Heart left ventricle (tissue), 16 donors: ENCODE measurements at regions not wholly inside any gene's neighbourhood (a gene's known extent, or its start where the extent isn't known, plus 50 kb on each side); places are given as distances from the start of the nearest gene placed in this dataset.

Experiments
- ATAC-seq, 4 donors: fragments of 200-7000 bp; cut with Tn5 transposase; one replicate each; pipeline ENCODE4 v1.9.1; 2020 to 2022; ENCODE audit warnings: moderate library complexity in 4 of 4, mild to moderate bottlenecking in 3 of 4, moderate number of reproducible peaks in 1 of 4
- DNase-seq, 5 donors: peaks; one replicate each; pipeline ENCODE4 v3.0.0-alpha.2; 2020
- H3K27ac ChIP-seq, 12 donors: fragments of 200-600 bp; sonication (generic) in 4 of 12; one replicate each; pipeline versions ENCODE4 v1.5.0 to v1.8.0; 2016 to 2022; ENCODE audit warnings: mild to moderate bottlenecking in 2 of 12
- H3K27me3 ChIP-seq, 9 donors: fragments of 200-600 bp; sonication (generic) in 2 of 9; one replicate each; pipeline versions ENCODE4 v1.5.1 to v1.8.0; 2016 to 2022; ENCODE audit warnings: mild to moderate bottlenecking in 3 of 9
- H3K36me3 ChIP-seq, 9 donors: fragments of 200-600 bp; sonication (generic) in 2 of 9; one replicate each; pipeline versions ENCODE4 v1.5.0 to v1.8.0; 2018 to 2022; ENCODE audit warnings: mild to moderate bottlenecking in 2 of 9
- H3K4me1 ChIP-seq, 12 donors: fragments of 200-600 bp; sonication (generic) in 4 of 12; one replicate each; pipeline versions ENCODE4 v1.5.0 to v1.8.0; 2016 to 2022; ENCODE audit warnings: mild to moderate bottlenecking in 3 of 12
- H3K4me3 ChIP-seq, 12 donors: fragments of 200-600 bp; sonication (generic) in 4 of 12; one replicate each; pipeline versions ENCODE4 v1.5.0 to v1.8.0; 2017 to 2022; ENCODE audit warnings: mild to moderate bottlenecking in 9 of 12, moderate library complexity in 4 of 12
- H3K9me3 ChIP-seq, 12 donors: fragments of 200-600 bp; sonication (generic) in 4 of 12; one replicate each; pipeline versions ENCODE4 v1.5.0 to v1.8.0; 2016 to 2022; ENCODE audit warnings: mild to moderate bottlenecking in 1 of 12
- POLR2A ChIP-seq, 2 donors: fragments of 450-650 bp; IDR thresholded peaks; one replicate each; pipeline ENCODE4 v1.6.1; 2017; ENCODE audit warnings: antibody characterized with exemption in 2 of 2, mild to moderate bottlenecking in 2 of 2, moderate library complexity in 2 of 2
- WGBS, 4 donors: extraction: QIAGEN DNeasy Blood & Tissue Kit in 2 of 4; methylation state at CpG; one replicate each; pipeline versions ENCODE4 v1.1.5 to v1.1.7; 2013 to 2018; 5-methylcytosine and 5-hydroxymethylcytosine counted together
- intact Hi-C, 10 donors: fragments of 100-400 bp; cut with DNase I; formaldehyde crosslinking; loops; one replicate each; pipeline versions ENCODE4 v1.11.1 to v1.14.2; 2022
- TF ChIP-seq, protein P1 (sequence below), 12 donors: fragments of 200-600 bp; sonication (generic) in 4 of 12; IDR thresholded peaks; one replicate each; pipeline versions ENCODE4 v1.5.0 to v1.8.0; 2018 to 2022; ENCODE audit warnings: antibody characterized with exemption in 12 of 12, mild to moderate bottlenecking in 5 of 12
- donor health status: ischemic (EF 13 %, LVEDD 7.1; RV severe dilation, severe dysfunction).
- donor health status: healthy with polysubstance abuse.
- donor health status: DM: no; HTN: yes; CAD: no.
- donor health status: DM: no; HTN: no; CAD: no.
- donor health status: ischemic (EF 25% LVEDD 6.9; RV normal size, moderate dysfunction).
- donor health status: ischemic (EF 25% LVEDD 5.7; RV mildly dilated, moderate dysfunction).
- donor health status: healthy.
- donor health status: DM: yes; HTN: yes; CAD: no.
- donor health status: ischemic (EF 35%, LVEDD 5.7; RV mildly dilated, moderate dysfunction).
- donor health status: nonischemic (EF 11% LVEDD 7.7; RV severe dilation, severe dysfunction).
- donor health status: DM: yes; HTN: yes; CAD: no.
- donor health status: PGD.
- donor health status: ischemic (EF 29% LVEDD 5.4; RV normal size, mild dysfunction).
- donor health status: nonischemic (EF 23%, LVEDD 6.1; RV moderate dilation, normal function).

DNA sequence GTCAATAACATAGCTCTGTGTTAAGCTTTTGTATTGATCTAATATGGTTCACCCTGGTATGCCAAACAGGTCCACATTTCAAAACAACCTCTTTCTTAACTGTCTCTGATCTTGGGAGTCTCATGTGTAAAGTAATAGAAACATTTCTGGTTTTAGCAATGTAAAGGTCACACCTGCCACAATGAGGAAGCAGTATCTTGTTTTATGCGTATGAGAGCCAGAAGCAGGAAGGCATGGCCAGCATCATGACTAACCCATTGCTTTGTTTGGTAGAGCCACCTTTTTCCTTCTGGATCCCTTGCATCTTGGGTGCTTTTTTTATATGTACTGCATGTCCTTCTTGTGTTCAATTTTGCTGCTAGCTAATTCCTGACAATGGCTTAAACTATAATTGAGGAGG is 411.3 kb upstream of the SEMA3C start:
- 86 to 91% (median 88%) methylated on average over 1 of the region's 1 CpG for WGBS, 4 donors
- Histone ChIP-seq H3K9me3 (no peaks in the 10 kb centered on the region), H3K4me3 (no peak overlapping the region), H3K4me1 (no peaks in the 10 kb centered on the region), H3K27me3 (peaks cover 0 to 4% (median 0%) of the 10 kb centered on the region in 9 donors), H3K36me3 (no peaks in the 10 kb centered on the region), H3K27ac (no peak overlapping the region)
- TF ChIP-seq POLR2A (IDR thresholded peaks at IDR 0.05): no peak
- TF ChIP-seq, protein P1, sequence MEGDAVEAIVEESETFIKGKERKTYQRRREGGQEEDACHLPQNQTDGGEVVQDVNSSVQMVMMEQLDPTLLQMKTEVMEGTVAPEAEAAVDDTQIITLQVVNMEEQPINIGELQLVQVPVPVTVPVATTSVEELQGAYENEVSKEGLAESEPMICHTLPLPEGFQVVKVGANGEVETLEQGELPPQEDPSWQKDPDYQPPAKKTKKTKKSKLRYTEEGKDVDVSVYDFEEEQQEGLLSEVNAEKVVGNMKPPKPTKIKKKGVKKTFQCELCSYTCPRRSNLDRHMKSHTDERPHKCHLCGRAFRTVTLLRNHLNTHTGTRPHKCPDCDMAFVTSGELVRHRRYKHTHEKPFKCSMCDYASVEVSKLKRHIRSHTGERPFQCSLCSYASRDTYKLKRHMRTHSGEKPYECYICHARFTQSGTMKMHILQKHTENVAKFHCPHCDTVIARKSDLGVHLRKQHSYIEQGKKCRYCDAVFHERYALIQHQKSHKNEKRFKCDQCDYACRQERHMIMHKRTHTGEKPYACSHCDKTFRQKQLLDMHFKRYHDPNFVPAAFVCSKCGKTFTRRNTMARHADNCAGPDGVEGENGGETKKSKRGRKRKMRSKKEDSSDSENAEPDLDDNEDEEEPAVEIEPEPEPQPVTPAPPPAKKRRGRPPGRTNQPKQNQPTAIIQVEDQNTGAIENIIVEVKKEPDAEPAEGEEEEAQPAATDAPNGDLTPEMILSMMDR (IDR thresholded peaks at IDR 0.05): no peak
- no peak for DNase-seq
- intact Hi-C loops: no loop called here
- no peak for ATAC-seq

DNA sequence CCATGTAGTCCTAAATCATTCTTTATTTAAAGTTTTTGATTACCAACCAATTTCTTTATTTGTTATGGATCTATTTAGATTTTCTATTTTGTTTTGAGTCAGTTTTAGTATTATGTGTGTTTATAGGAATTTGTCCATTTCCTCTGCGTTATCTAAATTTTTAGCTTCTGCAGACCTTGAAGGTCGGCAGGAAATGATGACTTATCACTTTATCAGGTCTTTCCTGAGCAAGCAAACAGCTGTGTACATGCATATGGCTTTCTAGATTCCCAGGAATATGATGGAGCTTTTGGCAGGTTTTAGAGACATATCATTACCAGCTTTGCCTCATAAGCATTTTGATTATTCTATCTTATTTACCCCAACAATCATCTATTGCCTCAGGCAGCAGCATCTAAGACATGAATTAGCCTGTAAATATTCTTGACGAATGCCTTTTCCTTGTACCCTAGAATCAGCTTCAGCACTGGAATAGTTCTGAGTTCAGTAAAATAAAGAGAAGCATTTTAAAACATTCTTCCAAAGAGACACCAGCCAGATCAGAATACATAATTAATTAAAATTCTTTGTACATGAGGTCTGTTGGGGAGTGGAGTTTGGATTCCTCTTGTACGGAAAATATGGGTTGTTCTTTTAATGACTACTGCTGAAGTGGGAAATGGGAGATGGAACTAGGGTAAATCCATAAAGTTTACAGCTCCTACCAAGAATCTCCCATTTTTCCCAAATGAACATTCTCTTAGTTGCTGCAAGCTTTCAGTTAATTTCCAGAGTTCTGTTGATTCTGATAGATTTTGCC is 408.8 kb upstream of the SEMA3C start:
- Histone ChIP-seq H3K27ac (no peak overlapping the region), H3K4me3 (no peak overlapping the region), H3K36me3 (no peaks in the 10 kb centered on the region), H3K4me1 (no peaks in the 10 kb centered on the region), H3K9me3 (no peaks in the 10 kb centered on the region), H3K27me3 (peaks cover 0 to 4% (median 0%) of the 10 kb centered on the region in 9 donors)
- 62 to 74% (median 63%) methylated on average over 4 of the region's 4 CpGs for WGBS, 4 donors
- intact Hi-C loops: no loop called here
- DNase-seq: no peak
- no peak for ATAC-seq
- TF ChIP-seq, protein P1 (IDR thresholded peaks at IDR 0.05): no peak
- TF ChIP-seq POLR2A (IDR thresholded peaks at IDR 0.05): no peak

DNA sequence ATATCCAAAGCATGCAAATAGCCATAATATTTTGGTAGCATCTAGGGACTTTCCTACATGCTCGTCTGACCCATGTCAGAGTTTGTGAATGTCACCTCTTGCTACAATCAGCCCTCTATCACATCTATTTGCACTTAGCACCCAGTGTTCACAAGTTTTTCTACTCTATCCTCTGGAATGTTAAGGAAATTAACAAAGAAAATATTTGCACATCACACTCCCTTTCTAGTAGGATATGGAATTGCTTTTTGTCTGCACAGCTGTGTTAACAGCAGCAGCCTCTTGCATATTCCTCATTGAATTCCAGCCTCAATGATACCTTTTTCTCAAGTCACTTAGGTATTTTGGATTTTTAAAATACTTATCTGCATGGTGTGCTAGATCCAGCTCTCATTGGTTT is 403.1 kb upstream of the SEMA3C start:
- ATAC-seq (no peak), DNase-seq (no peak)
- intact Hi-C loops: loop anchor here in 1 of 10 donors (5.0 kb wide), 1 partner anchor 50 kb away; no protein-coding TSS in a partner anchor
- H3K4me3 ChIP-seq: no peak overlapping the region
- H3K4me1 ChIP-seq: no peaks in the 10 kb centered on the region
- no peaks in the 10 kb centered on the region for H3K27me3 ChIP-seq
- no peak overlapping the region for H3K27ac ChIP-seq
- TF ChIP-seq, protein P1 (IDR thresholded peaks at IDR 0.05): no peak
- TF ChIP-seq POLR2A (IDR thresholded peaks at IDR 0.05): no peak
- WGBS, 4 donors: 50 to 64% (median 56%) methylated on average over 1 of the region's 1 CpG
- H3K36me3 ChIP-seq: no peaks in the 10 kb centered on the region
- no peaks in the 10 kb centered on the region for H3K9me3 ChIP-seq

DNA sequence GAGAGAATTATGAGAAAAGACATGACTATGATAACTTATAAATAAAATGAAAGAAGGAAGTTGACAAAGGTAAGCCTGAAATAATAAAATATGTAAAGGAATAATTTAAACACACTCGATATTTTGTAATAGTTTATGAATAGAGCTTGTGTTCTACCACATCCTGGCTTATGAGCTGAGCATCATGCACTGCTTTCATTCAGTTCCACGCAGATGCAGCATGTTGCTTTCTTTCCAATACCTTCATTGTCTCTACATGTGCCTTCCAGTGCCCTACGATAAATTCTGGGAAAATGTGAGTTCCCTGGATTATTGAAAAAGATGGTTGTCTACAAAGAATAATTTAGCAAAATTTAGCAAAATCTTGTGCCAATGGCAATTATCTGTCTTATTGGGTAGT is 398.9 kb upstream of the SEMA3C start:
- H3K27ac ChIP-seq: no peak overlapping the region
- no peaks in the 10 kb centered on the region for H3K9me3 ChIP-seq
- H3K36me3 ChIP-seq: no peaks in the 10 kb centered on the region
- TF ChIP-seq, protein P1 (IDR thresholded peaks at IDR 0.05): no peak
- TF ChIP-seq POLR2A (IDR thresholded peaks at IDR 0.05): no peak
- ATAC-seq (no peak), DNase-seq (no peak)
- no peaks in the 10 kb centered on the region for H3K4me1 ChIP-seq
- 83 to 89% (median 86%) methylated on average over 3 of the region's 3 CpGs for WGBS, 4 donors
- intact Hi-C loops: no loop called here
- no peak overlapping the region for H3K4me3 ChIP-seq
- no peaks in the 10 kb centered on the region for H3K27me3 ChIP-seq
